CD8-positive, alpha-beta memory T cell (primary cell): ENCODE measurements at regions not wholly inside any gene's neighbourhood (a gene's known extent, or its start where the extent isn't known, plus 50 kb on each side); places are given as distances from the start of the nearest gene placed in this dataset.

ENCODE experiments used
- CTCF ChIA-PET: fragments of 350-600 bp; sonication (Branson Sonifier 250); formaldehyde crosslinking; loops from one replicate; lab custom pipeline; 2021; ENCODE audit warnings: antibody characterized with exemption; lab: Charles Lee
- POLR2A ChIA-PET: fragments of 350-600 bp; sonication (Branson Sonifier 250); formaldehyde crosslinking; loops from one replicate; lab custom pipeline; 2021; ENCODE audit warnings: antibody characterized with exemption; lab: Charles Lee
- DNase-seq, 5 donors: peaks; one replicate each; pipeline versions ENCODE4 v3.0.0 to v3.0.0-alpha.2; 2020 to 2022; ENCODE audit warnings: mixed read lengths in 1 of 5
- H3K27ac ChIP-seq: one replicate; pipeline ENCODE4 v1.7.0; 2013; ENCODE audit warnings: low read depth, mild to moderate bottlenecking, low read length, moderate library complexity
- H3K27me3 ChIP-seq: 2 replicates; pipeline ENCODE4 v1.7.0; 2013; ENCODE audit warnings: low read length, mild to moderate bottlenecking; ENCODE audit not compliant: insufficient read depth, poor library complexity, severe bottlenecking
- H3K36me3 ChIP-seq: 2 replicates; pipeline ENCODE4 v1.7.0; 2013; ENCODE audit warnings: mild to moderate bottlenecking, low read length, moderate library complexity; ENCODE audit not compliant: insufficient read depth
- H3K4me1 ChIP-seq: 2 replicates; pipeline ENCODE4 v1.7.0; 2013; ENCODE audit warnings: mild to moderate bottlenecking, low read length, moderate library complexity; ENCODE audit not compliant: insufficient read depth
- H3K4me3 ChIP-seq: 2 replicates; pipeline ENCODE4 v1.7.0; 2013; ENCODE audit warnings: mild to moderate bottlenecking, low read length
- H3K9me3 ChIP-seq: 2 replicates; pipeline ENCODE4 v1.7.0; 2013; ENCODE audit warnings: mild to moderate bottlenecking, low read length
- H3K27ac Mint-ChIP-seq, 8 donors: one replicate each; pipeline ENCODE4 v1.8.0; 2020 to 2021; ENCODE audit warnings: mixed read lengths in 8 of 8, mild to moderate bottlenecking in 6 of 8, inconsistent platforms in 3 of 8, moderate library complexity in 3 of 8
- H3K27me3 Mint-ChIP-seq, 2 donors: one replicate each; pipeline ENCODE4 v1.8.0; 2020 to 2021; ENCODE audit warnings: mixed read lengths in 2 of 2, mild to moderate bottlenecking in 1 of 2, moderate library complexity in 1 of 2
- H3K36me3 Mint-ChIP-seq, 3 donors: one replicate each; pipeline ENCODE4 v1.8.0; 2020 to 2021; ENCODE audit warnings: mixed read lengths in 3 of 3, inconsistent platforms in 1 of 3, mild to moderate bottlenecking in 1 of 3
- H3K4me1 Mint-ChIP-seq, 3 donors: one replicate each; pipeline ENCODE4 v1.8.0; 2020 to 2021; ENCODE audit warnings: mixed read lengths in 3 of 3, inconsistent platforms in 1 of 3, mild to moderate bottlenecking in 1 of 3
- H3K4me3 Mint-ChIP-seq, 7 donors: one replicate each; pipeline ENCODE4 v1.8.0; 2020 to 2021; ENCODE audit warnings: mixed read lengths in 7 of 7, mild to moderate bottlenecking in 6 of 7, moderate library complexity in 4 of 7, inconsistent platforms in 2 of 7
- H3K9me3 Mint-ChIP-seq, 5 donors: one replicate each; pipeline ENCODE4 v1.8.0; 2020 to 2022; ENCODE audit warnings: mixed read lengths in 5 of 5, mild to moderate bottlenecking in 3 of 5, moderate library complexity in 2 of 5, inconsistent platforms in 1 of 5

- no peaks in the 10 kb centered on the region for H3K4me1 ChIP-seq
- H3K9me3 Mint-ChIP-seq = peaks cover 3 to 10% (median 5%) of the 10 kb centered on the region in 5 donors
- CTCF ChIA-PET = no interaction called here
- no peaks in the 10 kb centered on the region for H3K36me3 Mint-ChIP-seq
- H3K27ac Mint-ChIP-seq = no peak overlapping the region
- no peaks in the 10 kb centered on the region for H3K27me3 Mint-ChIP-seq
- H3K4me1 Mint-ChIP-seq = no peaks in the 10 kb centered on the region
- H3K27ac ChIP-seq = no peak overlapping the region
- no peak overlapping the region for H3K4me3 ChIP-seq
- no peaks in the 10 kb centered on the region for H3K9me3 ChIP-seq
- no peak overlapping the region for H3K4me3 Mint-ChIP-seq
- DNase-seq = no peak
- H3K36me3 ChIP-seq = no peaks in the 10 kb centered on the region
- POLR2A ChIA-PET = no interaction called here
- H3K27me3 ChIP-seq = no peaks in the 10 kb centered on the region
These were observed 418.1 kb upstream of the KLF4 start for GRCh38 chr9:107907715-107908114.

GRCh38 chr9:107907255-107907654 lies 417.7 kb upstream of the KLF4 start:
- H3K4me3 ChIP-seq = no peak overlapping the region
- no peaks in the 10 kb centered on the region for H3K27me3 Mint-ChIP-seq
- H3K4me1 ChIP-seq = no peaks in the 10 kb centered on the region
- peaks cover 0 to 12% (median 4%) of the 10 kb centered on the region in 5 donors for H3K9me3 Mint-ChIP-seq
- no peaks in the 10 kb centered on the region for H3K27me3 ChIP-seq
- H3K27ac Mint-ChIP-seq = no peak overlapping the region
- ChIA-PET POLR2A (no interaction called here), CTCF (no interaction called here)
- no peak for DNase-seq
- no peaks in the 10 kb centered on the region for H3K36me3 ChIP-seq
- no peak overlapping the region for H3K4me3 Mint-ChIP-seq
- no peak overlapping the region for H3K27ac ChIP-seq
- H3K36me3 Mint-ChIP-seq = no peaks in the 10 kb centered on the region
- no peaks in the 10 kb centered on the region for H3K9me3 ChIP-seq
- no peaks in the 10 kb centered on the region for H3K4me1 Mint-ChIP-seq

GRCh38 chr9:107906074-107906473 lies 416.5 kb upstream of the KLF4 start:
- no peak for DNase-seq
- POLR2A ChIA-PET = no interaction called here
- Histone ChIP-seq H3K4me1 (no peaks in the 10 kb centered on the region), H3K4me3 (no peak overlapping the region), H3K9me3 (no peaks in the 10 kb centered on the region), H3K27me3 (no peaks in the 10 kb centered on the region), H3K36me3 (no peaks in the 10 kb centered on the region), H3K27ac (no peak overlapping the region)
- Mint-ChIP-seq H3K27ac (no peak overlapping the region), H3K9me3 (peaks cover 0 to 12% (median 5%) of the 10 kb centered on the region in 5 donors), H3K36me3 (no peaks in the 10 kb centered on the region), H3K4me1 (no peaks in the 10 kb centered on the region), H3K4me3 (no peak overlapping the region), H3K27me3 (no peaks in the 10 kb centered on the region)
- CTCF ChIA-PET = no interaction called here

DNA sequence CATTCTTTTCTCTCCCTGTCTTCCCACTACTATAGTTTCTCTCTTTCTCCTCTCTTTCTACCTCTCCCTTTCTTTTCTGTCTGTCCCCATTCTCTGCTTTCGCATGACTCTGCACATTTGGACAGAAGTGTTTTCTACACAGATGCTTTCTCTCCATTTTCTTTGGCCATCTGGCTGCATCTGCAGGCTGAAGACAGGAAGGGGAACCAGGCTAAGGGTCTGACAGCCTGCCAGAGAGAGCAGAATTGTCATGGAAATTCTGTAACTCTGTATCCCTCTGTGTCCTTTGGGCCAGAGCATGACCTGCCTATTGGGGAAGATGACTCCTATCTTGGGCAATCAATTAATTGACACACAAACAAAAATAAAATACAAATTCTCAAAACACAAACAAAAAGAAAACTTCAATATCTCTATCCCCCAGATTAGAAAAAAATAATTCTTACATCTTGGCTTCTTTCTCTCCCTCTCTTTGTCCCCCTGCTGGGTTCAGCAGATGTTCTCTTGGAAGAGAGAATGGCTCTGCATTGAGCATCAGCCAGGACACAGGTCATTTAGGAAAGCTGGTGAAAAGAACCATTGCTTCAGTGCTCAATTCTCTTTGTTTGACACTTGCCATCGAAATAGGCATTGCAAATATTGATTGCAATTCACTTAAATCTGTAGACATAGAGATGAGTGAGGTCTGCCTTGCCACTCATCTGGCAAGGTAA lies 415.9 kb upstream of the KLF4 start:
- Mint-ChIP-seq H3K4me3 (no peak overlapping the region), H3K9me3 (peaks cover 0 to 14% (median 5%) of the 10 kb centered on the region in 5 donors), H3K36me3 (no peaks in the 10 kb centered on the region), H3K4me1 (no peaks in the 10 kb centered on the region), H3K27me3 (no peaks in the 10 kb centered on the region), H3K27ac (no peak overlapping the region)
- no peak overlapping the region for H3K27ac ChIP-seq
- POLR2A ChIA-PET = no interaction called here
- CTCF ChIA-PET = no interaction called here
- no peak overlapping the region for H3K4me3 ChIP-seq
- no peaks in the 10 kb centered on the region for H3K4me1 ChIP-seq
- H3K36me3 ChIP-seq = no peaks in the 10 kb centered on the region
- no peaks in the 10 kb centered on the region for H3K27me3 ChIP-seq
- DNase-seq = no peak
- no peaks in the 10 kb centered on the region for H3K9me3 ChIP-seq

- ChIA-PET CTCF (no interaction called here), POLR2A (no interaction called here)
- Histone ChIP-seq H3K4me3 (no peak overlapping the region), H3K27me3 (no peaks in the 10 kb centered on the region), H3K36me3 (no peaks in the 10 kb centered on the region), H3K27ac (no peak overlapping the region), H3K9me3 (no peaks in the 10 kb centered on the region), H3K4me1 (no peaks in the 10 kb centered on the region)
- H3K4me1 Mint-ChIP-seq = no peaks in the 10 kb centered on the region
- H3K27me3 Mint-ChIP-seq = no peaks in the 10 kb centered on the region
- no peak overlapping the region for H3K27ac Mint-ChIP-seq
- no peak overlapping the region for H3K4me3 Mint-ChIP-seq
- no peaks in the 10 kb centered on the region for H3K36me3 Mint-ChIP-seq
- H3K9me3 Mint-ChIP-seq = peaks cover 0 to 9% (median 5%) of the 10 kb centered on the region in 5 donors
- no peak for DNase-seq
These were observed 410.4 kb upstream of the KLF4 start for GRCh38 chr9:107899961-107900330.

DNA sequence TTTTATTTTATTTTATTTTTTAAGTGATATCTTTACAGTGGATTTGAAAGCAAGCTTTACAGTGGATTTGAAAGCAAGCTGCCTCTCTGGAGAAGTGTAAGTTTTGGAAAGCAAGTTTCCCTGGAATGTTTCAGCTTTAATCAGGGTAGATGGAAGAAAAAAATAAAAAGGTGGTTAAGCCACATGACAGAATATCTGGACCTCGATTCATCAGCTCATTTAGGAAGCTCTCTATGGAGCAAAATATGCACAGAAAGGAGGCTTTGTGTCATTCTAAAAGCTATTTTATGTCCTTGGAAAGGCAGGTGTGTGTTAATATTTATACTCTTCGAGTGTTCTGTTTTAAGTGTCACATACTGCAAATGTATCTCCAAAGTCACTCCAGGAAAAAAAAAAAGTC lies 409.2 kb upstream of the KLF4 start:
- DNase-seq = no peak
- no peaks in the 10 kb centered on the region for H3K36me3 ChIP-seq
- no peaks in the 10 kb centered on the region for H3K27me3 Mint-ChIP-seq
- H3K27me3 ChIP-seq = no peaks in the 10 kb centered on the region
- H3K27ac ChIP-seq = no peak overlapping the region
- no peaks in the 10 kb centered on the region for H3K9me3 ChIP-seq
- H3K4me1 Mint-ChIP-seq = no peaks in the 10 kb centered on the region
- H3K4me1 ChIP-seq = no peaks in the 10 kb centered on the region
- H3K4me3 Mint-ChIP-seq = no peak overlapping the region
- H3K4me3 ChIP-seq = no peak overlapping the region
- H3K27ac Mint-ChIP-seq = no peak overlapping the region
- H3K36me3 Mint-ChIP-seq = no peaks in the 10 kb centered on the region
- POLR2A ChIA-PET = no interaction called here
- peaks cover 0 to 12% (median 5%) of the 10 kb centered on the region in 5 donors for H3K9me3 Mint-ChIP-seq
- CTCF ChIA-PET = interaction anchor here (1.8 kb wide), 1 partner anchor 19 kb away, joined by 3 read pairs; no protein-coding TSS in a partner anchor

DNA sequence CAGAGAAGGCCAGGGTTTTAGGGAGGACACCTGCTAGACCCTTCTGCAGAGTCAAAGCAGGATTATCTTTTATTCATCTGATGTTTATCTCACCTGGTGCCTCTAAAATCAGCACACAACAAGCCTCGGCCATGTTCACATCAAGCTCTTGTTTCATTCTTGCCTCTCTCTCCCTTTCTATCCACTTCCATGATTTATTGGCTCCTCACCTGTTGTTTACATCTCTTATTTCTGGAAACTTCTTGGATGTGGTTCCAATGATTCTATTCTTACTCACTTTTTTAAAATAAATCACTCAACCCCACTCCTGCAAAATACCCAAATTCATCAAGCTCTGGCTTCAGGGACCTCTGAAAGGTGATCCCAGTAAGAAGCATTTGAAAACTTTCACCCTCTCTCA lies 407.0 kb upstream of the KLF4 start:
- no peak overlapping the region for H3K4me3 Mint-ChIP-seq
- ChIA-PET CTCF (no interaction called here), POLR2A (no interaction called here)
- no peaks in the 10 kb centered on the region for H3K4me1 Mint-ChIP-seq
- H3K27me3 ChIP-seq = no peaks in the 10 kb centered on the region
- no peaks in the 10 kb centered on the region for H3K9me3 ChIP-seq
- no peak overlapping the region for H3K27ac ChIP-seq
- H3K27me3 Mint-ChIP-seq = no peaks in the 10 kb centered on the region
- no peak overlapping the region for H3K4me3 ChIP-seq
- no peak overlapping the region for H3K27ac Mint-ChIP-seq
- H3K9me3 Mint-ChIP-seq = peaks cover 0 to 15% (median 5%) of the 10 kb centered on the region in 5 donors
- no peaks in the 10 kb centered on the region for H3K36me3 Mint-ChIP-seq
- no peaks in the 10 kb centered on the region for H3K4me1 ChIP-seq
- no peaks in the 10 kb centered on the region for H3K36me3 ChIP-seq
- no peak for DNase-seq

GRCh38 chr9:107895501-107896001 lies 406.0 kb upstream of the KLF4 start:
- Histone ChIP-seq H3K27me3 (no peaks in the 10 kb centered on the region), H3K4me3 (no peak overlapping the region), H3K36me3 (no peaks in the 10 kb centered on the region), H3K27ac (no peak overlapping the region), H3K9me3 (no peaks in the 10 kb centered on the region), H3K4me1 (no peaks in the 10 kb centered on the region)
- DNase-seq = no peak
- Mint-ChIP-seq H3K9me3 (peaks cover 0 to 15% (median 3%) of the 10 kb centered on the region in 5 donors), H3K27ac (no peak overlapping the region), H3K4me3 (no peak overlapping the region), H3K4me1 (no peaks in the 10 kb centered on the region), H3K27me3 (no peaks in the 10 kb centered on the region), H3K36me3 (no peaks in the 10 kb centered on the region)
- ChIA-PET POLR2A (no interaction called here), CTCF (no interaction called here)
